UCSD-AML1 (cell line): ENCODE measurements at regions not wholly inside any gene's neighbourhood (a gene's known extent, or its start where the extent isn't known, plus 50 kb on each side); places are given as distances from the start of the nearest gene placed in this dataset.
"Not testable (repeated sequence)": the region's sequence is repeated elsewhere in the genome, so short reads cannot be mapped to it uniquely, and the experiment has no call there.

Experiments used
- DNase-seq: peaks from one replicate; lab custom pipeline; 2025; ENCODE audit not compliant: unreplicated experiment; lab: John Stamatoyannopoulos, UW

GRCh38 chr5:156019571-156020180 is 307.3 kb upstream of the SGCD start:
- DNase-seq = no peak

GRCh38 chr5:156020647-156021046 is 306.3 kb upstream of the SGCD start:
- no peak for DNase-seq

DNA sequence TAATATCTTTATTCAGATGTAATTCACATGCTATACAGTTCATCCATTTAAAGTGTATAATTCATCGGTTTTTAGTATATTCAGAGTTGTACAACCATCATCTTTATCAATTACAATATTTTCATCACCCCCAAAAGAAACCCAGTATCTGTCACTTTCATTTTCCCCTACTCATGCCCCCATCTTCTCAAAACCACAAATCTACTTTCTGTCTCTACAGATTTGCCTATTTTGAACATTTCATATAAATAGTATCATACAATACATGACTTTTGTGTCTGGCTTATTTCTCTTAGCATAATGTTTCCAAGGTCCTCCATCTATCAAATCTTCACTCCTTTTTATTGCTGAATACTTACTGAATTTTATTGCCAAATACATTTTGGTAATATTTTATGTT is 305.1 kb upstream of the SGCD start:
- DNase-seq = no peak

GRCh38 chr5:156025656-156026055 is 301.3 kb upstream of the SGCD start:
- no peak for DNase-seq

DNA sequence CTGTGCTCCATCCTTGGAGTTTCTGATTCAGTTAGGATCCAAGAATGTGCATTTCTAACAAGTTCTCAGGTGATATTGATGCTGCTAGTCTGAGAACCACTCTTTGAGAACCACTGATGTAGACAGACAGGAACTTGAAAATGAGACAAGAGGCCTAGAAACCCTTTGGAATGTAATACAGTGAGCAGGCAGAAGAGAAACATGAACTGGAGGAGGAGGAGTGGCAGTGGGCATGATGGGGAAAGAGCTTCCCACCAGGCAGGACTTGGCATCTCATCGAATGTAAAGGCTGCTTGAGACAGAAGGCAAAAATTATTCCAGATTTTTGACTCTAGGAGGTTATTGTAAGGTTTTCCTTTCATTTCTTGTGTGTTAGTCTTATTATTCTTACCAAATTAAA is 295.8 kb upstream of the SGCD start:
- DNase-seq = no peak

GRCh38 chr5:156036640-156037039 is 290.3 kb upstream of the SGCD start:
- DNase-seq = no peak

DNA sequence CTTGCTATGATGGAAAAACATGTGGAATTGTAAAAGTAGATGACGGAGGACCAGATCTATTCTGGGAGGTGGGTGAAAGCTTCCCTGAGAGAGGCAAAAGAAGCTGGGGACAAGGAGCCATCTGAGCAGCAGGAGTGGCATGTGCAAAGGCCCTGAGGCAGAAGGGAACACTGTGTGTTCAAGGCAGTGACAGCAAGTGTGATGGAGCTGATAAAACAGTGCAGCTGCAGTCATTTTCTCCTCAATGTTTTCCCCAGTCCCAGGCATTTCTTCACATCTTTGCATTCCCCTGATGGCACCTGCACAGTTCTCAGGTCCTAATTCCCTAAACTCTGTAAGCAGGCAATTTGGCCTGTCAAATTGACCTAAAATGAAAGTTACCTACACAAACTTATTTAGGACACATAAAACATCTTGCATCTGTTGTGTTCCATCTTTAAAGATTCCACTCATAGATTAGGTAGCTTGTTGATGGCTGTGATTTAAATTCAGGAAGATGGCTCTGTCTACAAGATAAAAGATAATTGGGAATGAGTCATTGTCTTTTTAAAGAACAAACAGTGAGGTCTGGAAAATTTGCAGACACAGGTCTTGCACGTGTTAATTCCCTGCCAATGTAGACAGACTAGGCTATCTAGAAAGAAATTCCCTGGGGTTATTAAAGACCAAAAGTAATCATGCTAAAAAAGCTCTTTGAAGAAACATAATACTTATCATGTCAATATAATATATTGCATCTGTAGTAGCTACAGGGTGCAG is 289.6 kb upstream of the SGCD start:
- DNase-seq = no peak

GRCh38 chr5:156042726-156043125 is 284.2 kb upstream of the SGCD start:
- DNase-seq = no peak

GRCh38 chr5:156043351-156043750 is 283.6 kb upstream of the SGCD start:
- DNase-seq = no peak

DNA sequence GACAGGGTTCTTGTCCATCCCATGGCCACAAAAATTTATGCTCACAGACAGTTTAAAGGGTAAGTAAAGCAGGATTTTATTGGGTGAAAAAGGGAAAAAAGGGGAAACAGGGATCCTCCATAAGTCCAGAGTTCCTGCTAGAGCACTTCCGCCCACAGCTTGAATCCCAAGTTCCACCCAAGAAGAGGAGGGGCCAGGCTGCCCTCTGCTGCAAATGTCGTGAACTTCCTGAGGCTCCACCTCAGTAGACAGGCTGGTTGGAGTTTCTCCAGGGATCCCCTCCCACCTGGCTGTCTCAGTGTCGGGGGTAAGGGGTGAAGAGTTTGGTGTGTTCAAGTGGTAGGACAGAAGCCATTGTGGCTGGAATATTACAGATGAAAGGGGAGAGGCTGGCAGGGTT is 275.0 kb upstream of the SGCD start:
- DNase-seq = no peak

DNA sequence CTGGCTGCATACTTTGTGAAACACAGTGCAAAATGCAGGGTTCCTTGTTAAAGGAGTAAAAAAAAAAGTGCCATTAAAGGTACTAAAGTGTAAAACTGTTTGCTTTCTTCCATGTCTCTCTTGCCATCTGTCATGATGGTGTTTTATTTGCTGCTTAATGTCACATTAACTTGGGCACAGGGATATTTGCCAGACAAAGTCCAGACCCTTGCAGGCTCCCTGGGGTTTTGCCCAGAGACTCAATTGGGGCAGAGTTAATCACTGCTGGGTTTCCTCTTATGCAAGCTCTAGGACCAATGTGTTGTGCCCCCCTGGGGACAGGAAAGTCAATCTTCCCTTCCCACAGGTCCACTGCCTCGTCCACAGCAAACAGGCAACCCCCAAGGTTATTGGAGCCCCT is 274.3 kb upstream of the SGCD start:
- no peak for DNase-seq

DNA sequence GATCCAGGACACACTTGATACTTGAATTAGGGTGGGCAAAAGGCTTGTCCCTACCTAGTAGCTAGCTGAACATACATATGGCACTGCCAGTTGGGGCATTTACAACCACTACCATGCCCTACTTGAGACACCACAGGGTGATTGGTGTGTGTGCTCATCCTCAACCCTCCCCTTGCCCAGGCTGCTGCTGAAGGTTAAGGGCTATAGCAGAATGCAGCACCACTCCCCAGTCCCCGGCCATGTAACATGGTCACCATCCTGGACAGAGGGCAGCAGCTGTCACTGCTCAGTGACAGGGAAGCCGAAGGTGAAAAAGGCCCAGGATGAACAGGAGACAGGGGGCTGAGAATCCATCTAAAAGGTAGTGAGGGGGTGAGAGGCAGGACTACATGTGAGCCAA is 273.9 kb upstream of the SGCD start:
- no peak for DNase-seq

- DNase-seq = no peak
Observed at GRCh38 chr5:156076912-156077311, 250.1 kb upstream of the SGCD start.

DNA sequence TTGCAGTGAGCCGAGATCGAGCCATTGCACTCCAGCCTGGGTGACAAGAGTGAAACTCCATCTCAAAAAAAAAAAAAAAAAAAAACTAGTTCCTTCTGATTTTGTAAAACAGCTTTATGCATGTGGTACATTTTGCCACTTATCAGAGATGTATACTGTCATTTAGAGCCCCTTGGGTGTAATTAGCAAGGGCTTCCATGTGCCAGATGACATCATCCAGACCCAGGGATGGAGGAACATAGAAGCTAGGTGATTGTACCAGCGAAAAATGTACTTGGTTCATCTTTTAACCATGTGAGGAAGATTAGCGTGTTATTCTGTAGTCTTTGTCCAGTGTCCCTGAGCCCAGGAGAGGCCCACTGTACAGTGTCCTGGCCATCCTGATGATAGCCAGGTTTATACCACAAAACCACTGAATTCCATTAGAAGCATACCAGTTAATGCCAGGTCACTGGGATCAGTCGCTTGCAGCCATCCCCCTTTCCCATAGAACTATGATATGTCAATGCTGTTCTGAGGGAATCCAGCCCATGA is 239.3 kb upstream of the SGCD start:
- DNase-seq = no peak

DNA sequence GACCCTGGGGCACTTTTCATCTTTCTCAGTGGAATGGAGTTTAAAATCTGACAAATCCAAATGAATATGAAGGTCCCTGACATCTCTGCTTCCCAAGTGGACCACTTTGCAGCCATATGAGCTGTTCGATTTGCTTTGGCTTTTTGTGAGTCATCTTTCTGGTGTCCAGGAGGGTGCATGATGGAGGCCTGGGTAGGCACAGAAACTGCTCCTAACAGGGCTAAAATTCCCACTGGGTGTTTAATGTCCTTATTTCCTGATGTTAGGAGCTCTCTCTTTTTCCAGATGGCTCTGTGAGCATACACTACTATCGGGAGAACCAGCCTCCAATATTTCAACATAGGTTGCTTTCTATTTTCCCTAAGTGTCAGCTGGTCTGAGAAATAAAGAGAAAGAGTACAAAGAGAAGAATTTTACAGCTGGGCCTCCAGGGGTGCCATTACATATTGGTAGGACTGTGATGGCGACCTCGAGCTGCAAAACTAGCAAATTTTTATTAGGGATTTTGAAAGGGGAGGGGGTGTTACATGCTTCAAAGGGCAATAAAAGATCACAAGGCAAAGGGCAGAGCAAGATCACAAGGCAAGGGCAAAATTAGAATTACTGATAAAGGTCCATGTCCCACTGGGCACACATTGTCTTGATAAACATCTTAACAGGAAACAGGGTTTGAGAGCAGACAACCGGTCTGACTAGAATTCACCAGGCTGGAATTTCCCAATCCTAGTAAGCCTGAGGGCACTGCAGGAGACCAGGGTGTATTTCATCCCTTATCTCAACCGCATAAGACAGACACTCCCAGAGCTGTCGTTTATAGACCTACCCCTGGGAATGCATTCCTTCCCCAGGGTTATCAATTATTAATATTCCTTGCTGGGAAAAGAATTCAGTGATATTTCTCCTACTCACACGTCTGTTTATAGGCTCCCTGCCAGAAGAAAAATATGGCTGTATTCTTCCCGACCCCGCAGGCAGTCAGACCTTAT is 236.7 kb upstream of the SGCD start:
- not testable (repeated sequence) for DNase-seq

- no peak for DNase-seq
Observed at GRCh38 chr5:156093024-156093423, 233.9 kb upstream of the SGCD start.

DNA sequence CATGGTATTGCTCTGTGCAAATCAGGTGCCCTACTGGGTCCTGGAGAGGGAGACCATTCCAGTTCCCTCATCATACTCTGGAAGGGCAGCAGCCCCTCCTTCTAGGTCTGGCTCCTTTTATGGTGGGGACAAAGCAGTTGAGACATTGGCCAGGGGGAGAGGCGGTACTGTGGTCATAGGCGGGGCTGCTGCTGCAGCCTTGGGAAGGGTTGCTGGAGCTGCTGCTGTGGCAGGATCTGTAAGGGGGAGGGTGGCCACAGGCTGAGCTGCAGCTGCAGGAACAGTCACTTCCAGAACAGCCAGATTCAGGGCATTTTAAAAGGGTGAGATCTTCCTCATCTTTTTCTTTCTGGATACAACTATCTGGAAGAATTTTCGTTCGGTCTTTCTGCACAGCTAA is 233.0 kb upstream of the SGCD start:
- DNase-seq = no peak

DNA sequence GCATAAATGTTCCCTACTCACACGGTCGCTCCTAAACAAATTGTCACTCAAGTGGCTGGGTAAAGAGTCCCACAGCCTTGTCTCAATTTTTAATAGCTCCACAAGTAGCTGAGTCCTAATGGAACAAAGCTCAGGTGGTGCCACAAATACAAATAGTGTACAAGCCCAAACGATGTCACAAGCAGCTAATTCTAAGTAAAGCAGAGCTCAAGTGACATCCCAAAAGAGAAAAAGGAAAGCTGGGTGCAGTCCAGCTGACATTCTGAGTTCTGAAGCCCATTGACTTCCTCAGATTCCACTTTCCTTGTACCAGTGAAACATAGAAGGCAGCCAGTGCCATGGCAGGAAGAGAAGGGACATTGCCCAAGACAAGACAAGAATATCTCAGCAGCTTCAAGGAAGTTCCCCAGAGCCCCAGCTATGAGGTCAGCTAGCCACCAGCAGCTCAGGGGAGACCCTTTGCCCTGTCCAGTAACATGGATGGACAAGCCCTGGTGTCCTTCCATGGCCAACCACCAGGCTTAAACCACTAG is 231.2 kb upstream of the SGCD start:
- DNase-seq = no peak

DNA sequence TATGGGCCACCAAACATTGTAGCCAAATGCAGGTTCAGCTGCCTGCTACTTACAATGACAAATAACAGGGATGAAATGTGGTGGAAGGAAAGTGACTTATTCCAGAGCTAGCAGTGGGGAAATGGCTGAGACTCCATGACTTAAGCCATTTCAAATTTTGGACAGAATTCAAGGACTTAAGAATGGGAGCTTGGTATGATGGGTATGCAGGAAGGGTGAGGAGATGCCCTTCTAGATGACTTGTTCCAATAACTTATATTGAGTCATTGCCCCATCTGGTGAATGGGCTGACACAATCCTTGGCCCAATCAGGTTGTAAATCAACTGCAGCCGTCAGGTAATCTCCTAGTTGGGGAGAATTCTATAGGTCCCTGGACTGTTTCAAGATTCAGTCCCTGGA is 230.7 kb upstream of the SGCD start:
- DNase-seq = no peak

GRCh38 chr5:156103155-156103885 is 223.6 kb upstream of the SGCD start:
- DNase-seq = no peak
